ENCODE measurements at regions not wholly inside any gene's neighbourhood (a gene's known extent, or its start where the extent isn't known, plus 50 kb on each side); places are given as distances from the start of the nearest gene placed in this dataset.

GRCh38 chr5:142491679-142492078 lies 166.9 kb upstream of the SPRY4 start:
- Histone ChIP-seq H4K20me1 (ENCODE audit: insufficient read depth, low read length) (no peaks in the 10 kb centered on the region), H3K27me3 (ENCODE audit: control insufficient read depth in 2 of 2, insufficient read depth in 2 of 2, low read length in 2 of 2) (no peaks in the 10 kb centered on the region), H3K36me3 (replicated peaks in 1 of 2; ENCODE audit: control insufficient read depth in 1 of 2, insufficient read depth in 2 of 2, low read length in 2 of 2) (no peaks in the 10 kb centered on the region), H3K9me3 (replicated peaks in 1 of 2; ENCODE audit: control insufficient read depth in 1 of 2, insufficient read depth in 1 of 2, low read length in 2 of 2) (no peaks in the 10 kb centered on the region), H3K79me2 (ENCODE audit: insufficient read depth, low read length) (no peaks in the 10 kb centered on the region), H3K27ac (ENCODE audit: low read depth in 1 of 2, low read length in 2 of 2) (no peak overlapping the region), H2AFZ (ENCODE audit: insufficient read depth, low read depth, low read length, poor library complexity, severe bottlenecking) (no peak overlapping the region), H3K4me3 (replicated peaks in 1 of 3; ENCODE audit: low read depth in 2 of 3, low read length in 3 of 3) (no peak overlapping the region), H3K4me1 (ENCODE audit: control insufficient read depth in 1 of 2, insufficient read depth in 2 of 2, low read length in 2 of 2) (peaks cover 0 to 3% of the 10 kb centered on the region in 2 donors), H3K4me2 (replicated peaks; ENCODE audit: extremely low read depth, low read length, poor library complexity, severe bottlenecking) (no peak overlapping the region), H3K9ac (ENCODE audit: insufficient read depth, low read length, poor library complexity, severe bottlenecking) (no peak overlapping the region)
- intact Hi-C loops (cut with micrococcal nuclease), result no loop called here
- WGBS (ENCODE audit: insufficient coverage), result 89% methylated on average over 1 of the region's 8 CpGs
- no peak for TF ChIP-seq CTCF (IDR thresholded peaks at IDR 0.05)
- H3K9me3 Mint-ChIP-seq, result peaks cover 0 to 5% (median 0%) of the 10 kb centered on the region in 7 donors
- no peak overlapping the region for H3K4me3 Mint-ChIP-seq
- H3K27me3 Mint-ChIP-seq (ENCODE audit: low read depth in 3 of 3), result peaks cover 5 to 9% (median 7%) of the 10 kb centered on the region in 3 donors
- DNase-seq, result no peak
- peaks cover 4% of the 10 kb centered on the region for H3K4me1 Mint-ChIP-seq
- H3K27ac Mint-ChIP-seq, result no peak overlapping the region
- no peaks in the 10 kb centered on the region for H3K36me3 Mint-ChIP-seq

GRCh38 chr5:142491270-142491669 lies 166.4 kb upstream of the SPRY4 start:
- Histone ChIP-seq H3K27ac (ENCODE audit: low read depth in 1 of 2, low read length in 2 of 2) (no peak overlapping the region), H3K4me1 (ENCODE audit: control insufficient read depth in 1 of 2, insufficient read depth in 2 of 2, low read length in 2 of 2) (peaks cover 0 to 3% of the 10 kb centered on the region in 2 donors), H3K4me2 (replicated peaks; ENCODE audit: extremely low read depth, low read length, poor library complexity, severe bottlenecking) (no peak overlapping the region), H3K4me3 (replicated peaks in 1 of 3; ENCODE audit: low read depth in 2 of 3, low read length in 3 of 3) (no peak overlapping the region), H3K9me3 (replicated peaks in 1 of 2; ENCODE audit: control insufficient read depth in 1 of 2, insufficient read depth in 1 of 2, low read length in 2 of 2) (no peaks in the 10 kb centered on the region), H3K79me2 (ENCODE audit: insufficient read depth, low read length) (no peaks in the 10 kb centered on the region), H3K36me3 (replicated peaks in 1 of 2; ENCODE audit: control insufficient read depth in 1 of 2, insufficient read depth in 2 of 2, low read length in 2 of 2) (no peaks in the 10 kb centered on the region), H4K20me1 (ENCODE audit: insufficient read depth, low read length) (no peaks in the 10 kb centered on the region), H2AFZ (ENCODE audit: insufficient read depth, low read depth, low read length, poor library complexity, severe bottlenecking) (no peak overlapping the region), H3K27me3 (ENCODE audit: control insufficient read depth in 2 of 2, insufficient read depth in 2 of 2, low read length in 2 of 2) (no peaks in the 10 kb centered on the region), H3K9ac (ENCODE audit: insufficient read depth, low read length, poor library complexity, severe bottlenecking) (no peak overlapping the region)
- TF ChIP-seq CTCF (IDR thresholded peaks at IDR 0.05), result no peak
- no peak for DNase-seq
- H3K4me1 Mint-ChIP-seq, result peaks cover 4% of the 10 kb centered on the region
- no peak overlapping the region for H3K4me3 Mint-ChIP-seq
- WGBS (ENCODE audit: insufficient coverage), result 83% methylated on average over 3 of the region's 8 CpGs
- H3K27ac Mint-ChIP-seq, result no peak overlapping the region
- intact Hi-C loops (cut with micrococcal nuclease), result no loop called here
- H3K36me3 Mint-ChIP-seq, result no peaks in the 10 kb centered on the region
- peaks cover 5 to 12% (median 9%) of the 10 kb centered on the region in 3 donors for H3K27me3 Mint-ChIP-seq (ENCODE audit: low read depth in 3 of 3)
- peaks cover 0 to 6% (median 0%) of the 10 kb centered on the region in 7 donors for H3K9me3 Mint-ChIP-seq

Measured in CD14-positive monocyte (primary cell).